Skeletal muscle cell (primary cell): ENCODE measurements at regions not wholly inside any gene's neighbourhood (a gene's known extent, or its start where the extent isn't known, plus 50 kb on each side); places are given as distances from the start of the nearest gene placed in this dataset.
"Not testable (repeated sequence)": the region's sequence is repeated elsewhere in the genome, so short reads cannot be mapped to it uniquely, and the experiment has no call there.

Source experiments
- DNase-seq: peaks from one replicate; pipeline ENCODE4 v3.0.0-alpha.2; 2010; ENCODE audit warnings: low read depth
- H3K4me3 ChIP-seq: 2 replicates; pipeline ENCODE4 v1.5.1; 2011; ENCODE audit warnings: low read depth, mild to moderate bottlenecking, control low read depth, low read length, moderate library complexity

- no peak overlapping the region for H3K4me3 ChIP-seq
- no peak for DNase-seq
Observed at GRCh38 chr9:87040410-87041009, 93.2 kb upstream of the GAS1 start.

DNA sequence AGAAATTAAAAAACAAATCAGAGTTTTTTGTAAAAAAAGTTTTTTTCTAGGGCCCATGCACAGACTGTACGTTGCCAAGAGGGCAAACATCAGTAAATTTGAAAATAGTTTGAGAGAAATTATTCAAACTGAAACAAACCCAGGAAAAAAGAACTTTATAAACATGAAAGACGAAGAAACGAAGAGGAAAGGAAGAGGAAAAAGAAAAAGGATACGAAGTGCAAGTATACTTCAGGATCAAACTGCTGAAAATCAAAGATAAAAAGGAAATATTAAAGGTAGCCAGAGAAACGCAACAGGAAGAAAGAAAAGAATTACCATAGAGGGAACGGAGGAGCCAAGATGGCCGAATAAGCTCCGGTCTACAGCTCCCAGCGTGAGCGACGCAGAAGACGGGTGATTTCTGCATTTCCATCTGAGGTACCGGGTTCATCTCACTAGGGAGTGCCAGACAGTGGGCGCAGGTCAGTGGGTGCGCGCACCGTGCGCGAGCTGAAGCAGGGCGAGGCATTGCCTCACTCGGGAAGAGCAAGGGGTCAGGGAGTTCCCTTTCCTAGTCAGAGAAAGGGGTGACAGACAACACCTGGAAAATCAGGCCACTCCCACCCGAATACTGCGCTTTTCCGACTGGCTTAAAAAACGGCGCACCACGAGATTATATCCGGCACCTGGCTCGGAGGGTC, 94.4 kb upstream of the GAS1 start:
- H3K4me3 ChIP-seq, DNase-seq: not testable (repeated sequence)

DNA sequence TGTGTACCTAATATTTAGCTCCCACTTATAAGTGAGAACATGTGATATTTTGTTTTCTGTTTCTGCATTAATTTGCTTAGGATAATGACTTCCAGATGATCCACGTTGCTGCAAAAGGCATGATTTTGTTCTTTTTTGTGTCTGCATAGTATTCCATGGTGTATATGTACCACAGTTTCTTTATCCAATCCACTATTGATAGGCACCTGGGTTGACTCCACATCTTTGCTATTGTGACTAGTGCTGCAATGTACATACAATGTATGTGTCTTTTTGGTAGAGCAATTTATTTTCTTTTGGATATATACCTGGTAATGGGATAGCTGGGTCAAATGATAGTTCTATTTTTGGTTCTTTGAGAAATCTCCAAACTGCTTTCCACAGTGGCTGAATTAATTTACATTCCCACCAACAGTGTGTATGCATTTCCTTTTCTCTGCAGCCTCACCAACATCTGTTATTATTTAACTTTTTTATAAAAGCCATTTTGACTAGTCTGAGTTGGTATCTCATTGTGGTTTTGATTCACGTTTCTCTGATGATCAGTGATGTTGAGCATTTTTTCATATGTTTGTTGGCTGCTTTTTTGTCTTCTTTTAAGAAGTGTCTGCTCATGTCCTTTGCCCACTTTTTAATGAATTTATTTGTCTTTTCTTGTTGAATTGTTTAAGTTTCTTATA, 102.8 kb upstream of the GAS1 start:
- DNase-seq, H3K4me3 ChIP-seq: not testable (repeated sequence)

- no peak overlapping the region for H3K4me3 ChIP-seq
- no peak for DNase-seq
Observed at GRCh38 chr9:87054999-87055686, 107.8 kb upstream of the GAS1 start.

DNA sequence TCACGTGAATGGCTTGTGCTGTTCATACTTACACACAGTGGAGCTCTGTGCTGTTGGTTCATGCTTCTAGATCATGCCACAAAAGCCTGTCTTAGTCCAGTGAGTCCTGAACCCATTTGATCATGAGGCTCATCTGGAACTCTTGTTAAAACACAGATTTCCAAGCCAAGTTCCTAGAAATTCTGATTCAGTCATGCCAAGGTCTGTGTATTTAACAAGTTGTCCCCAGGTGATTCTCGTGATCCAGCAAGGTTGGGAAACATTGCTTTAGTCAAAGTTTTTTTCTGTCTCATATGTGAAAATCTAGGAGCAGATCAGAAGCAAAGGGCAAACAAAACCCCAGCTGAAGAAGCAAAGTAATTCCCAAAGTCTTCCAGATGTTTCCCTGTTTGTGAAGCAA, 112.5 kb upstream of the GAS1 start:
- no peak overlapping the region for H3K4me3 ChIP-seq
- DNase-seq = no peak

- no peak for DNase-seq
- H3K4me3 ChIP-seq = no peak overlapping the region
Observed at GRCh38 chr9:87062746-87063145, 115.4 kb upstream of the GAS1 start.

DNA sequence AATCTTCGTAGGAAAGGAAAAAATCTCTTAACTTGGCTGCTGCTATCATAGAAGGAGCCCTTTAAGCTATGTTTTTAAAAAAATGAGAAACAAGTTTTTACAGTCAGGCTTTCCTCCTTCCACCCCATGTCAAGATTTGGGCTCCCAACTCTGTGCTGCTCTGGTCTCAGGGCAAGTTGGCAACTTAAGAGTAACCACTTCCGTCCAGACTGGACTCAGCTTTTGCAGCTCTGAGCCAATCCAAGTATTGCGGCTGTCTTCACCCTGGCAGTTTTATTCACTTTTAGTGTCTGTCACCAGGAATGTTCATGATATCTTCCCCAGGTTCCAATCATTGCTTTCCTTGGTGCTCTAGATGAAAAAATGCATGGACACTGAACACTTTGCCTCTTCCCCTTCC, 115.9 kb upstream of the GAS1 start:
- DNase-seq = no peak
- H3K4me3 ChIP-seq = no peak overlapping the region

DNA sequence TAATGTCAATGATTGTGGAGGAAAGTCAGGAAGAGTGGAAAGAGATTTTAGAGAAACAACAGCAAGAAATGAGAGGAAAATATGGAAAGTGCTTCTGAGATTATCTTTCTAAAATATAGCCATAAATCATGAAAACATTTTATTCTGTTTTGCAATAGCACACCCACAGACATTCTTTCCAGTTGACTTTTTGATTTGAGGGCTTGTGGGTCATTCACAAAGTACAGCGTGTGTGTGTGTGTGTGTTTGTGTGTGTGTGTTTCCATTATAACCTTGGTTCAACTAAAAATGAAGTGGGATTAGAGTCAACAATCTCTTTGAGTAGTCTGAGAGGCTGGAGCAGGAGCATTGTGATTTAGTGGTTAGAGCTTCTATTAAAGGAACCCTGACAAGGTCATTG, 116.6 kb upstream of the GAS1 start:
- peak; percentile 57 for DNase-seq
- H3K4me3 ChIP-seq = no peak overlapping the region

DNA sequence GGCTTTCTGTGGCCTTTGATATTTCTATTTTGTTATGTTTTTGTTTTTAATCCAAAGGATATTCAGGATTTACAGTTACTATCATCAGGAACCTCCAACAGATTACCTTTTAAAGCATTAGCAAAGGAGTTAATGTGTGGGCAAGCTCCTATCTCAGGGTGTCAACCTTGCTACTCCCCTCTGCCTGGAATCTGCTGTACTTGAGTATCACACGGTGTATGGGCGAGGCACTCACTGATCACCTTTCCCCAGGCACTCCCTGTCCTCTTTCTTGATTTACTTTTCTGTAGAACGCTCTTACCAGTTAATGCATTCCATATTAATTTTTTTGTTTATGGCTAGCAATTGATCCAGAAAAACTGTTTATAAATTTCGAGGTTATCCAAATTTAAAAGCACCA, 117.0 kb upstream of the GAS1 start:
- H3K4me3 ChIP-seq = no peak overlapping the region
- DNase-seq = no peak

GRCh38 chr9:87065981-87066380, 118.7 kb upstream of the GAS1 start:
- H3K4me3 ChIP-seq = no peak overlapping the region
- no peak for DNase-seq

DNA sequence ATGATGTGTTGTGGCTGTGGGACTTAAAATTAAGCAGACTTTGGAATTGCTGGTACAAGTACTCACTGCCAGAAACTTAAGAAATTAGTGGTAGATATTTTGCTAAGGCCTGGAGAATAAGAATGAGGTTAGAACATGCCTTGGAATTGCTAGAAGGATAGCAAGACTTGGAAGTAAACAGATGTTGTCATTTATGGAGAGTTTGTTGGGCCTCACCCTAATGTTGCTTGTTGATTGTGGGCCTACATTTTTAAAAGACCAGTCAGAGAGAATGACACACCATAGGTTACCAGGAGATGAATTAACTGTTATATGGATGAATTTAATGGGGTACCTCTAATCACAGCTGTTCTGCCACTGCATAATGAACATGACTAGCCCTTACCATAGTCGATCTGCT, 120.1 kb upstream of the GAS1 start:
- no peak for DNase-seq
- no peak overlapping the region for H3K4me3 ChIP-seq

DNA sequence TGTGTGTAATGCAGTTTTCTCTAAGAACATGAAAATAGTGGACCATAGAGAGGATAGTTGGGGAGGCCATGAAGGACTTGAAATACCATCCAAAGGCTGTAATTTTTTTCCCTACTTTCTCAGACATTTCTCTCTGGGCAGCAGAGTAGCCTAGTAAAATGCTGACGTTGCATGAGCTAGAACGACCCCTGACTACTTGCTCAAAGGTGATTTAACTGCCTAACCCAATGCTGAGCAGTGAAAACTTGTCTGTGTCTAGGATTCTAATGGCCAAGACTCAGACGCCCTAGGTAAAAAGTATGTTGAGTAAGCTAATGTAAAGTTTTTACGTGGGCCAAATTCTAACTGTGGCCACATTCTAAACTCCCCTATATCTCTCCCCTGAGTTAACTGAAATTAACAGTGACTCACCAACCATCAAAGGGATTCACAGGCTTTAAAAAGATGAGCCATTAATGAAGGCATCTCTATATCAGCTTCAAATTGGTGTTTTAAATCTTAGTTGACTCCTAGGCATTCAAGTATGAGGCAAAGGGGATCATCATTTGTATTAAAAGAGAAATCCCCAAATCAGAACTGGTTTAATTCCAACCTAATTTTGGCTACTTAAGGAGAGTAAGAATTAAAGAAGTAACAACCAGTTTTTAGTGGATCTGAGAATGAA, 121.0 kb upstream of the GAS1 start:
- no peak overlapping the region for H3K4me3 ChIP-seq
- no peak for DNase-seq

DNA sequence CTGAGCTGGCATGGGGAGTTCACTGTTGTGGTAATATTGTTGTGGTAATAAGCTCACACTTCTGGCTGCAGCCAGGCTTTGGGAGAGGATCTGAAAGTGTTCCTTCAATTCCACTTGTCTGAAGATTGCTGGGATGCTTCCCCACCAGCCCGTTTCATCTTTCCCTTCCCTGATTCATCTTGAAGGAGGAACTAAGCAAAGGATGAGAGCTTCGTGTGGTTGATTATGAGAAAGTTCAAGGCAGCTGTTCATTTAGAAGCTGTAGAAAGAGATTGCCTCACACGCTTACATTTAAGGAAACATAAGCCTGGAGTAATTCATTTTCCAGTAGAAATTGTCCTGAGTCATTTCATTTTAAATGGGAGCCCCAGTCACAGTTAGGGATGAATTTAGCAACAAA, 122.4 kb upstream of the GAS1 start:
- no peak overlapping the region for H3K4me3 ChIP-seq
- peak; percentile 45 for DNase-seq

GRCh38 chr9:87070336-87070735, 123.0 kb upstream of the GAS1 start:
- H3K4me3 ChIP-seq = no peak overlapping the region
- no peak for DNase-seq

DNA sequence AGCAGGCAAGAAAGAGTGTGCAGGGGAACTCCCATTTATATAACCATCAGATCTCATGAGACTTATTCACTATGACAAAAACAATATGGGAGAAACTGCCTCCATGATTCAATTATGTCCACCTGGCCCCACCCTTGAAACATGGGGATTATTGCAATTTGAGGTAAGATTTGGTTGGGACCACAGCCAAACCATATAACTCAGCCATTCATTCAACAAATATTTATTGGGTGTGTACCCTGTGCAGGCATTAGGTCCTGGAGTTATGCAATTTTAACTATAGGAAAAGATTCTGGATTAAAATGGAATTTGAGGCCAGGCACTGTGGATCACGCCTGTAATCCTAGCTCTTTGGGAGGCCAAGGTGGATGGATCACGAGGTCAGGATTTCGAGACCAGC, 124.2 kb upstream of the GAS1 start:
- H3K4me3 ChIP-seq = no peak overlapping the region

DNA sequence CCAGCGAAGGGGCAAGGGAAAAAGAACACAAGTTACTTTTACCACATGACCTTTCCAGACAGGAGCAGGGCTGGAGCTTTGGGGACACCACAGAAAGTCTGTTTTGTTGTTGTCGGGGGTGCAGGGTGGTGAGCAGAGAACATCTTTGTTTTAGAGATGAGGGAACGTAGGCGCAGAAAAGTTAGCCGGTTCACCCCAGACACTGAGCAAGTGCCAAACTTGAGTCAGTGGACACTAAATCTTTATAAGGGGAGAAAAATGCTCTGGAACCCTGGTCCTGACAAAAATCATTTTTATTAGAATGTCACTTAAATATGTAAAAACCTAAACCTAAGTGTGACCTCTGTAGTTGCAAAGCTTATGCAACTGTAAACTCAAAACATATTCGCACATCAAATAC, 126.4 kb upstream of the GAS1 start:
- no peak for DNase-seq
- H3K4me3 ChIP-seq = no peak overlapping the region

More for the DNA sequence above, 124.2 kb upstream of the GAS1 start:
- no peak for DNase-seq

- no peak for DNase-seq
- H3K4me3 ChIP-seq = no peak overlapping the region
Observed at GRCh38 chr9:87075537-87075936, 128.2 kb upstream of the GAS1 start.

GRCh38 chr9:87076825-87077224, 129.5 kb upstream of the GAS1 start:
- DNase-seq = no peak
- no peak overlapping the region for H3K4me3 ChIP-seq

DNA sequence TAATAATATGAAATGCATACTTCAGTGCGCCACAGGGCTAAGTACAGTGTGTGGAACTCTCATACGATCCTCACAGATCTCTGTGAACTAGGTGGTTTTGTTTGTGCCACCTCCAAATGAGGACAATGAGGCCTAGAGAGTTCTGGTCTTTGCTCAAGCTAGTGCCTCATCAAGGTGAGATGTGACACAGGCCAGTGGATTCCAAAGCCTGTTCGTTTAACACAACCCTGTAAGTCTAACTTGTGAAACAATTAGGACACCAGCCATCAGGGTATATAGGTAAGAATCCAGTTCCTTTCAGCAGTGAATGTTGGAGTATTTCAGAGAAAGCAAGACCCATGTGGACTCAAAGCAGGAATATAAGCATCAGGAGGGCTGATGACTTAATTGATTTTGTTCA, 130.7 kb upstream of the GAS1 start:
- H3K4me3 ChIP-seq = no peak overlapping the region
- DNase-seq = no peak
